Left renal pelvis (tissue), 4 donors: ENCODE measurements at regions not wholly inside any gene's neighbourhood (a gene's known extent, or its start where the extent isn't known, plus 50 kb on each side); places are given as distances from the start of the nearest gene placed in this dataset.
"Not testable (repeated sequence)": the region's sequence is repeated elsewhere in the genome, so short reads cannot be mapped to it uniquely, and the experiment has no call there.

Experiments used
- DNase-seq, 4 donors: peaks; one replicate each; pipeline ENCODE4 v3.0.0-alpha.2; 2013; ENCODE audit warnings: low read depth in 4 of 4, low spot score in 3 of 4

DNA sequence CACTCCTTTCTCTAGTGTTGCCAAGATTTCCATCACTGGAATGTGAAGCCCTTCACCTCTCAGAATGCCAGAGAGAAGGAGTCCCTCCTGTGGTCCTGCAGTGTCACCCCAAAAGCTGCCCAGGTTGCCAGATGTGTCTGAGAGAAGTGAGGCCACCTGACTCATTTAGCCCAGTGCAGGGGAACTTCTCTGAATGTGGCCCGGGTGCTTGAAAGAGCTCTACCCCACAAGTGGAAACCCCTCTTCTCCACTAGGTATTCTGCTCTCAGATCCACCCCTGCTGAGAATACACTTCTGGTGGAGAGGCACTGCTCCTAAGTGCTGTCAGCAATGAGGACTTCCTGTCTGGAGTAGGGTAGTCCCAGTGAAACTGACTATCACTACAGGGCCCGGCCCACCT lies 334.8 kb downstream of the ANAPC1 start:
- DNase-seq, result not testable (repeated sequence)

DNA sequence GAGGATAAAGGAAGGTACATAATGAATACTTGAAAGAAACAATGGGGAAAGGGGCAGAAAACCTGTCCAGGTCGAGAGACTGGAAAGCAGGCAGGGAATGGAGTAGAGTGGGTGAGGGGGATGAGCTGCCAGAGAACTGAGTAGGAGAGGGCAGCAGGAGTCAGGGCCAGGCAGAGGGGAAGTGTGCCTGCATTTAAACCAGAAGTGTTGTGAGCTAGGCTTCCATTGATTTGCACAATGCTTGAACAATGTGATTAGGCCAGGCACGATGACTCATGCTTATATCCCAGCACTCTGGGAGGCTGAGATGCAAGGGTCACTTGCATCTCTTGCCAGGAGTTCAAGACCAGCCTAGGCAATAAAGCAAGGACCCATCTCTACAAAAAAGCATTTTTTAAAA lies 332.6 kb downstream of the ANAPC1 start:
- not testable (repeated sequence) for DNase-seq

- DNase-seq, result not testable (repeated sequence)
These were observed 331.4 kb downstream of the ANAPC1 start for GRCh38 chr2:111552625-111553024.

- DNase-seq, result not testable (repeated sequence)
These were observed 324.7 kb downstream of the ANAPC1 start for GRCh38 chr2:111559301-111559700.

DNA sequence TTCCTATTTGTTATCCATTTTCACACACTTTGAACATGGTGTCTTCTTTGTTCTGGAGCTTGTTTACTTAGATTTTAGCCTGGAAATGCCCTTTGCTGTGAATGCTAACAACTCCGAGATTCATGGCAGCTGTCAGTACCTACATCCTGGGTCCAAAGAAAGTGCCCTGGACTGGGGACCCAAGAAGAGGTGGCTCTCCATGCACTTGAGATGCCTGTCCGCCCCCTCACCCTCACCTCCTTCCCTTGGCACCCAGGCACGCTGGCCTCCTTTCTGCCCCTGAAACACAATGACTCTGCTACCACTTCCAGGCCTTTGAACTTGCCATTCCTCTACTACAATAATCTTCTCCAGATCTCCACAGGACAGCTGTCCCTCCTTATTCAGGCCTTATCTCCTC lies 324.2 kb downstream of the ANAPC1 start:
- not testable (repeated sequence) for DNase-seq

DNA sequence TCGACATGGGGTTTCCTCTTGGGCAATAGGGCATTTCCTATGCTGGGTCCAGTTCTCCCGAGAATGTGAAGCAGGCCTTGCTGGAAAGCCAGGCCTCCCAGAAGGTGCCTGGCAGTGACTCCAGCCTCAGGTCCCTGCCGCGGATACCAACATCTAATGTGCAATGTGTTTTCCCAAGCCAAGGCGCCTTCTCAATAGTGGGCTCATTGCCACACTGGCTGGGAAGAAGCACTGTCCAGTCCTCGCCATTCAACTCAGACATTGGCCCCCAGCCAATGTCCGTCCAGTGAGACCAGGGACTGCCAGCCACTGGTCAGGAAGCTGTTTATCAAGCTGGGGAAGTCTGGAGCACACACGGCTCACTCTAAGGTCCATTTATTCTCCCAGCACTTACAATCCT lies 317.9 kb downstream of the ANAPC1 start:
- DNase-seq, result not testable (repeated sequence)

- DNase-seq, result not testable (repeated sequence)
These were observed 316.8 kb downstream of the ANAPC1 start for GRCh38 chr2:111567233-111567632.

GRCh38 chr2:111569356-111570199 lies 314.4 kb downstream of the ANAPC1 start:
- DNase-seq, result not testable (repeated sequence)

- DNase-seq, result not testable (repeated sequence)
These were observed 313.5 kb downstream of the ANAPC1 start for GRCh38 chr2:111570300-111571114.

- DNase-seq, result not testable (repeated sequence)
These were observed 309.2 kb downstream of the ANAPC1 start for GRCh38 chr2:111574803-111575202.

- not testable (repeated sequence) for DNase-seq
These were observed 306.7 kb downstream of the ANAPC1 start for GRCh38 chr2:111577154-111577885.

GRCh38 chr2:111579500-111580134 lies 304.4 kb downstream of the ANAPC1 start:
- DNase-seq, result not testable (repeated sequence)

GRCh38 chr2:111580616-111581015 lies 303.4 kb downstream of the ANAPC1 start:
- DNase-seq, result not testable (repeated sequence)

GRCh38 chr2:111582090-111582489 lies 301.9 kb downstream of the ANAPC1 start:
- not testable (repeated sequence) for DNase-seq

DNA sequence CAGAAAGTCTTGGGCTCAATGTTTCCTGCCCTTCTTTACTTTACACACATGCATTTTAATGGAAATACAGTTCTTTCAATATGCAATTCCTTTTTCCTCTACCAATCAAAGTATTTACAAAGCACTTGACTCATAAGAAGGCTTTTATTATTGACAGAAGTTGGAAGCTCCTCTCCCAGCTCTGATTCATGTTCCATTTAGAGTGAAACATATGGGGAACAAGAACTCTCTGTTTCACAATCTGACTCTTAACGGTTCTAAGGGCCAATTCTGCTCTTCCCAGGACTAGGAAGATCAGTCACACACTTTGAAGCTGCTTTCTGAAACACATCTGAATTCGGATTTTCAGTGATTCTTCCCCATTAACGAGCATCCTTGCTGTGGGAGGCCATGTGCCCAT lies 300.5 kb downstream of the ANAPC1 start:
- not testable (repeated sequence) for DNase-seq

DNA sequence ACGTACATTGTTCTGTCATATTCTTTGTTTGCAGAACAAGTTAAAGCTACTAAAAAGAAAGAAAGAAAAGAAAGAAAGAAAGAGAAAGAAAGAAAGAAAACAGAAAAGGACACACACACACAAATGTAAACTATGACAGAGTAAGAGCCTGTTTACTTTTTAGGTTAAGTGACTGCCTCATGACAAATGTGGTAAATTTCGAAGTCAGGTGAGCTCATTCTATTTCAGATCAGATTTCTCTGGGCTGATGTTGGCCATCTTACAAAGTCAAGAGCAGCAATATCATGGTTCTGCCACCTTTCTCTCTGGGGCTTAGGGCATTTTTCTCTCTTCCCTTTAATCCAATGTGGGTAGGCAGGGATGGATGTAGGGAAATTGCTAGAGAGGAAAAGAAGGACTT lies 299.5 kb downstream of the ANAPC1 start:
- not testable (repeated sequence) for DNase-seq

DNA sequence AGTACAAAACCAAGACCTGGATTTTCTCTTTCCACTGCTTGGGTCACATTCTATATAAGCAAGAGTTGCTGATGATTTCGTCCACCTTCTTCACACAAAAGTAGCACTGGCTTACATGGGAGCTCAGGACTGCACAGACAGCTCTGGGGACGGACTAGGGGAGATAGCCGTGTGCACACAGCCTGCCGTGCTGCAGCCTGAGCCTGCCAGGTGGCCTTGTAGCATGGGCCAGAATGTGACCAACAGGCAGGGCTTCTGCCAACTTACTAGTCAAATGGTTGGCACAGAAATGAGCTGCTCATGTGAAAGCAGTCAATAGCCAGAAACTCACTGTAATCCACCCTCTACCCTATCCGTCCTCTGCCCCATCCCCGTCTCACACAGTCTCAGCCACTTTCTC lies 299.0 kb downstream of the ANAPC1 start:
- DNase-seq, result not testable (repeated sequence)

- DNase-seq, result not testable (repeated sequence)
These were observed 298.0 kb downstream of the ANAPC1 start for GRCh38 chr2:111586014-111586413.

GRCh38 chr2:111595072-111595471 lies 288.9 kb downstream of the ANAPC1 start:
- not testable (repeated sequence) for DNase-seq
